Stomach (tissue), 4 donors: ENCODE measurements at regions not wholly inside any gene's neighbourhood (a gene's known extent, or its start where the extent isn't known, plus 50 kb on each side); places are given as distances from the start of the nearest gene placed in this dataset.
"Not testable (repeated sequence)": the region's sequence is repeated elsewhere in the genome, so short reads cannot be mapped to it uniquely, and the experiment has no call there.

Experiments used
- CTCF ChIP-seq, 7 experiments: fragments of 450-650 bp in 4 of 7; fragments of 200-600 bp in 3 of 7; sonication (generic) in 3 of 7; IDR thresholded peaks; one replicate each; pipeline ENCODE4 v1.5.1; 2016 to 2019; ENCODE audit warnings: antibody characterized with exemption in 7 of 7, control low read depth in 2 of 7, mild to moderate bottlenecking in 1 of 7
- EP300 ChIP-seq: sonication (generic); formaldehyde crosslinking; IDR thresholded peaks from one replicate; pipeline ENCODE4 v1.6.1; 2017; ENCODE audit warnings: antibody characterized with exemption
- POLR2A ChIP-seq, 4 donors: fragments of 450-650 bp; IDR thresholded peaks; one replicate each; pipeline ENCODE4 v1.6.1; 2016; ENCODE audit warnings: antibody characterized with exemption in 4 of 4, control low read depth in 2 of 4, mild to moderate bottlenecking in 1 of 4, moderate library complexity in 1 of 4
- POLR2AphosphoS5 ChIP-seq, 3 donors: sonication (generic); formaldehyde crosslinking; IDR thresholded peaks; one replicate each; pipeline ENCODE4 v1.6.1; 2016; ENCODE audit warnings: antibody characterized with exemption in 3 of 3

GRCh38 chr7:76809856-76810255 is 182.8 kb upstream of the POMZP3 start:
- TF ChIP-seq POLR2A (IDR thresholded peaks at IDR 0.05); EP300; CTCF (IDR thresholded peaks at IDR 0.05); POLR2AphosphoS5 (IDR thresholded peaks at IDR 0.05): not testable (repeated sequence)
